ENCODE measurements at regions not wholly inside any gene's neighbourhood (a gene's known extent, or its start where the extent isn't known, plus 50 kb on each side); places are given as distances from the start of the nearest gene placed in this dataset. TPM values are rescaled to one million over a fixed set of nuclear protein-coding genes. Genes with fewer than 3 reads are reported as not detected.

DNA sequence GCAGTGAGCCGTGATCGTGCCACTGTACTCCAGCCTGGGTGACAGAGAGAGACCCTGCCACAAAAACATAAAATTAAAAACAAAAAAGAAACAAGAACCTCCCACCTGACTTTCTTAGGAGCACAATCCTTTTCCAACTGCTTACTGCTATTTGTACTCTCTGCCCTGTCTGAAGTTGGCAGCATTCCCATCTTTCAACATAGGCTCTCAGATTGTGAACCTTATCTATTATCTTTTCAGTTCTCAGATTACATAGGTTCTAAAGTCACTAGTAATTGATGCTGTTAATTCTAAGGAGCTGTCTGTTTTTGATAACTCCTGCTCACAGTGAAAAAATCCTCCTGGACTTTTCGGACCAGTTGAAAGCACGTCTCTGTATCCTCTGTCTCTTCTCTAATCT, 812.2 kb upstream of the CT83 start:
- Histone ChIP-seq H3K27me3 (no peaks in the 10 kb centered on the region), H3K4me3 (no peak overlapping the region), H3K9me3 (no peaks in the 10 kb centered on the region), H3K4me1 (no peaks in the 10 kb centered on the region), H3K27ac (no peak overlapping the region), H3K36me3 (no peaks in the 10 kb centered on the region)
- TF ChIP-seq, protein P1, sequence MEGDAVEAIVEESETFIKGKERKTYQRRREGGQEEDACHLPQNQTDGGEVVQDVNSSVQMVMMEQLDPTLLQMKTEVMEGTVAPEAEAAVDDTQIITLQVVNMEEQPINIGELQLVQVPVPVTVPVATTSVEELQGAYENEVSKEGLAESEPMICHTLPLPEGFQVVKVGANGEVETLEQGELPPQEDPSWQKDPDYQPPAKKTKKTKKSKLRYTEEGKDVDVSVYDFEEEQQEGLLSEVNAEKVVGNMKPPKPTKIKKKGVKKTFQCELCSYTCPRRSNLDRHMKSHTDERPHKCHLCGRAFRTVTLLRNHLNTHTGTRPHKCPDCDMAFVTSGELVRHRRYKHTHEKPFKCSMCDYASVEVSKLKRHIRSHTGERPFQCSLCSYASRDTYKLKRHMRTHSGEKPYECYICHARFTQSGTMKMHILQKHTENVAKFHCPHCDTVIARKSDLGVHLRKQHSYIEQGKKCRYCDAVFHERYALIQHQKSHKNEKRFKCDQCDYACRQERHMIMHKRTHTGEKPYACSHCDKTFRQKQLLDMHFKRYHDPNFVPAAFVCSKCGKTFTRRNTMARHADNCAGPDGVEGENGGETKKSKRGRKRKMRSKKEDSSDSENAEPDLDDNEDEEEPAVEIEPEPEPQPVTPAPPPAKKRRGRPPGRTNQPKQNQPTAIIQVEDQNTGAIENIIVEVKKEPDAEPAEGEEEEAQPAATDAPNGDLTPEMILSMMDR (IDR thresholded peaks at IDR 0.05): no peak
- no peak for TF ChIP-seq POLR2A (IDR thresholded peaks at IDR 0.05)
- no peak for DNase-seq
- intact Hi-C loops (cut with DNase I; ENCODE audit: low total_unique reads): no loop called here

Small RNAs in the stretch of these regions (small RNA-seq; reads per million reads assigned to genes)
- not detected for gene AC005002.2

Measured in uterus (tissue), 3 donors.